WTC11 (cell line): ENCODE measurements at regions not wholly inside any gene's neighbourhood (a gene's known extent, or its start where the extent isn't known, plus 50 kb on each side); places are given as distances from the start of the nearest gene placed in this dataset.

Experiments used
- ATAC-seq: fragments of 200-7000 bp; cut with Tn5 transposase; 2 replicates; pipeline ENCODE4 v1.10.0; 2021; ENCODE audit warnings: mild to moderate bottlenecking, moderate library complexity
- CTCF ChIA-PET: fragments of 300-600 bp; sonication (Branson Sonifier 250); formaldehyde crosslinking; loops from one replicate; lab custom pipeline; 2021; ENCODE audit warnings: antibody characterized with exemption; lab: Charles Lee
- POLR2A ChIA-PET: fragments of 350-600 bp; sonication (Branson Sonifier 250); formaldehyde crosslinking; loops from one replicate; lab custom pipeline; 2021; ENCODE audit warnings: antibody characterized with exemption; lab: Charles Lee
- DNase-seq: peaks from one replicate; pipeline ENCODE4 v3.0.0; 2021; ENCODE audit warnings: low spot score
- H3K27ac Mint-ChIP-seq: 2 replicates; pipeline ENCODE4 v1.8.0; 2021; ENCODE audit warnings: mixed read lengths
- H3K27me3 Mint-ChIP-seq: 2 replicates; pipeline ENCODE4 v1.8.0; 2021; ENCODE audit warnings: low read depth, mild to moderate bottlenecking, moderate library complexity, mixed read lengths
- H3K36me3 Mint-ChIP-seq: 2 replicates; pipeline ENCODE4 v1.8.0; 2021; ENCODE audit warnings: mixed read lengths
- H3K4me1 Mint-ChIP-seq: 2 replicates; pipeline ENCODE4 v1.8.0; 2022; ENCODE audit warnings: mixed read lengths
- H3K4me3 Mint-ChIP-seq: 2 replicates; pipeline ENCODE4 v1.8.0; 2021; ENCODE audit warnings: mild to moderate bottlenecking, moderate library complexity, mixed read lengths
- H3K9me3 Mint-ChIP-seq: 2 replicates; pipeline ENCODE4 v1.8.0; 2021; ENCODE audit warnings: mixed read lengths
- ATF2 ChIP-seq: sonication (generic); formaldehyde crosslinking; IDR thresholded peaks from 2 replicates; pipeline ENCODE4 v1.8.1; 2022; ENCODE audit warnings: low read depth, missing genetic modification reagents, borderline replicate concordance
- CDX4 ChIP-seq: fragments of 250-450 bp; sonication (Bioruptor Pico); IDR thresholded peaks from 2 replicates; pipeline ENCODE4 v1.9.0; 2021; ENCODE audit warnings: moderate library complexity, mild to moderate bottlenecking, inconsistent platforms, borderline replicate concordance
- FOXP1 ChIP-seq: sonication (generic); formaldehyde crosslinking; IDR thresholded peaks from 2 replicates; pipeline ENCODE4 v1.8.0; 2022; ENCODE audit warnings: missing genetic modification reagents, mild to moderate bottlenecking, moderate library complexity, borderline replicate concordance
- GTF2I ChIP-seq: fragments of 250-450 bp; sonication (Bioruptor Pico); conservative IDR thresholded peaks from 2 replicates; pipeline ENCODE4 v1.4.0; 2021; ENCODE audit warnings: mild to moderate bottlenecking
- IRF1 ChIP-seq: sonication (generic); formaldehyde crosslinking; IDR thresholded peaks from 2 replicates; pipeline ENCODE4 v1.8.0; 2023; ENCODE audit warnings: missing genetic modification reagents
- IRF2 ChIP-seq: sonication (generic); formaldehyde crosslinking; IDR thresholded peaks from 2 replicates; pipeline ENCODE4 v1.8.0; 2022; ENCODE audit warnings: low read depth, missing genetic modification reagents, borderline replicate concordance
- JUN ChIP-seq: sonication (generic); formaldehyde crosslinking; IDR thresholded peaks from 2 replicates; pipeline ENCODE4 v1.8.0; 2023; ENCODE audit warnings: mild to moderate bottlenecking, missing genetic modification reagents
- KAT7 ChIP-seq: sonication (generic); formaldehyde crosslinking; IDR thresholded peaks from 2 replicates; pipeline ENCODE4 v1.8.1; 2023; ENCODE audit warnings: missing genetic modification reagents, mild to moderate bottlenecking, borderline replicate concordance
- PREB ChIP-seq: sonication (generic); formaldehyde crosslinking; IDR thresholded peaks from 2 replicates; pipeline ENCODE4 v1.8.1; 2022; ENCODE audit warnings: mild to moderate bottlenecking, missing genetic modification reagents, moderate library complexity, borderline replicate concordance
- PRRX2 ChIP-seq: fragments of 250-450 bp; sonication (Bioruptor Pico); IDR thresholded peaks from 2 replicates; pipeline ENCODE4 v1.8.0; 2021; ENCODE audit warnings: mild to moderate bottlenecking
- RELA ChIP-seq: sonication (generic); formaldehyde crosslinking; IDR thresholded peaks from 2 replicates; pipeline ENCODE4 v1.8.1; 2022; ENCODE audit warnings: missing genetic modification reagents, mild to moderate bottlenecking, borderline replicate concordance
- SMAD3 ChIP-seq: sonication (generic); formaldehyde crosslinking; IDR thresholded peaks from 2 replicates; pipeline ENCODE4 v1.8.0; 2022; ENCODE audit warnings: missing genetic modification reagents, mild to moderate bottlenecking, borderline replicate concordance
- USF2 ChIP-seq: sonication (generic); formaldehyde crosslinking; IDR thresholded peaks from 2 replicates; pipeline ENCODE4 v1.8.1; 2023; ENCODE audit warnings: mild to moderate bottlenecking, missing genetic modification reagents, moderate library complexity
- ZMAT4 ChIP-seq: fragments of 250-450 bp; sonication (Bioruptor Pico); IDR thresholded peaks from 2 replicates; pipeline ENCODE4 v1.9.0; 2021; ENCODE audit warnings: mild to moderate bottlenecking
- ZNF121 ChIP-seq: sonication (generic); formaldehyde crosslinking; IDR thresholded peaks from 2 replicates; pipeline ENCODE4 v1.8.0; 2023; ENCODE audit warnings: missing genetic modification reagents
- ZNF281 ChIP-seq: sonication (generic); formaldehyde crosslinking; IDR thresholded peaks from 2 replicates; pipeline ENCODE4 v1.8.0; 2023; ENCODE audit warnings: mild to moderate bottlenecking, missing genetic modification reagents
- ZSCAN18 ChIP-seq: fragments of 250-450 bp; sonication (Bioruptor Pico); IDR thresholded peaks from 2 replicates; pipeline ENCODE4 v2.1.2; 2022; ENCODE audit warnings: mild to moderate bottlenecking, moderate library complexity
- TF ChIP-seq, protein P1 (sequence below): fragments of 250-450 bp; sonication (Bioruptor Pico); conservative IDR thresholded peaks from 2 replicates; pipeline ENCODE4 v1.9.0; 2021; ENCODE audit warnings: mild to moderate bottlenecking
- TF ChIP-seq, protein P2 (sequence below): sonication (generic); formaldehyde crosslinking; IDR thresholded peaks from 2 replicates; pipeline ENCODE4 v1.8.1; 2023; ENCODE audit warnings: mild to moderate bottlenecking, missing genetic modification reagents

DNA sequence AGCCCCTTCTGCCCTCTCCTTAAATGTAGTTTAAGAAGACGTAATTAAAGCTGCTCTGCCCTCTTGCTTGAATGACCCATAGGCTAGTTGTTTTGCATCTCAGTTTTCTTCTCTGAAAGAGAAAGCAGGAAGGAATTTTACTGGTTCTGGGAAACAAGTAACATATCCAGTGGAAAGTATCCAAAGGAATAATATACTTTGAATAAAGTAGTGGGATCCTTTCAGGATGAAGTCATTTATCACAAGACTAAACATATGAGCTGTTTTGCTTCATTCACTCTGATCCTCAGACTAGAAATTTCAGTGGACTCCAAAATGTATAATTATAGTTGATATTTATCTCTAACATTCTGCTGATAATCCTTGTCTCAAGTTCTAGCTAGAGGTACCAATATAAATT is 1297.6 kb upstream of the GOT2 start (continued):
- TF ChIP-seq PREB (CRISPR knock-in tag) (no peak), ZNF121 (CRISPR knock-in tag) (no peak), ZNF281 (CRISPR knock-in tag) (no peak), PRRX2 (CRISPR knock-in tag) (no peak), USF2 (CRISPR knock-in tag) (no peak), GTF2I (CRISPR knock-in tag) (no peak)
- TF ChIP-seq, protein P1, sequence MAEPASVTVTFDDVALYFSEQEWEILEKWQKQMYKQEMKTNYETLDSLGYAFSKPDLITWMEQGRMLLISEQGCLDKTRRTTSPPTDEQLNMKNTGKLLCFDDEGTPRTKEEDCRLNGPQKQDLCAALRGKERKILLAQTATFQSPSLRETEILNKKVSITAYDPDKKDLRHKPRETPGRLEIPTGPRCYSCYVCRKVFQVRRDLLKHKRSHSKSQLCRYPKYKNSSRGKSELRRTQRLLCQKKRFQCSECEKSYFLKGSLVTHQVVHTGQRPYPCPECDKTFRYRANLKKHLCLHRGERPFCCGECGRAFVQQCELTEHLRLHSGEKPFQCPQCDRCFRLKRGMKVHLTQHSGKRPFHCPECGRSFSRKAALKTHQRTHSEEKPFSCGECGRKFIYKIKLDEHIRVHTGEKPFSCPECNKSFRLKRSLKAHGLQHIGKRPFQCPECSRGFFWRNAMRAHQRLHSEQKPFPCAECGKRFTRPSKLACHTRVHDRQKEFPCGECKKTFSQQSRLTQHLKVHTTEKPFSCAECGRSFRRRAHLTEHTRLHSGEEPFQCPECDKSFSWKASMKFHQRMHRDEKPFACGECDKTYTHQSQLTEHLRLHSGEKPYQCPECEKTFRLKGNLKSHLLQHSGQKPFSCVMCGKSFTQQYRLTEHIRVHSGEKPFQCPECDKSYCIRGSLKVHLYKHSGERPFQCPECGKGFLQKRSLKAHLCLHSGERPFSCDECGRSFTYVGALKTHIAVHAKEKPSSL (CRISPR knock-in tag) = no peak

DNA sequence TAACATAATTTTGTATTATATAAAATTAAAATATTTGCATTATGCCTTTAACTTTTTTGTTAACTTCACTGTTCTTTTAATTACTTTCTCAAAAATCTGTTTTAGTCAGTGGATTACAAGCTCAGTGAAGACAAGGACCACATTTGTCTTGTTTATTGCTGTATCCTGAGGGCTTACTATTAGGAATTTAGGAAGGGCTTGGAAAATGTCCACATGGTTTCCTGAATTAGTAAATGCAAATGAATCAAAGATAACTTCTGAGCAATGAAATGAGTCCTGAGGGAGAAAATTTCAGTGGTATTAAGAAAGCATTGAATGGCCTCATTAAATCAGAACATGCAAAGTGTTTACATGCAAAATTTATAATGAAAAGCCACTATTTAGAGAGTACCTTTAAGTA is 1293.2 kb upstream of the GOT2 start:
- ATAC-seq (no peak), DNase-seq (no peak)
- no peaks in the 10 kb centered on the region for H3K36me3 Mint-ChIP-seq
- no peaks in the 10 kb centered on the region; the same call in 1 of the 2 replicates for H3K4me1 Mint-ChIP-seq
- H3K27me3 Mint-ChIP-seq = no peaks in the 10 kb centered on the region
- no peak overlapping the region for H3K27ac Mint-ChIP-seq
- POLR2A ChIA-PET = no interaction called here
- CTCF ChIA-PET = no interaction called here
- H3K4me3 Mint-ChIP-seq = no peak overlapping the region
- H3K9me3 Mint-ChIP-seq = peaks cover 5% of the 10 kb centered on the region
- TF ChIP-seq IRF2 (CRISPR knock-in tag) (no peak), SMAD3 (CRISPR knock-in tag) (no peak), USF2 (CRISPR knock-in tag) (no peak), ZMAT4 (CRISPR knock-in tag) (no peak), FOXP1 (CRISPR knock-in tag) (no peak), ZSCAN18 (CRISPR knock-in tag) (no peak), RELA (CRISPR knock-in tag) (no peak), KAT7 (CRISPR knock-in tag) (no peak), JUN (no peak), ATF2 (CRISPR knock-in tag) (no peak), IRF1 (CRISPR knock-in tag) (no peak), CDX4 (CRISPR knock-in tag) (no peak)
- TF ChIP-seq, protein P2, sequence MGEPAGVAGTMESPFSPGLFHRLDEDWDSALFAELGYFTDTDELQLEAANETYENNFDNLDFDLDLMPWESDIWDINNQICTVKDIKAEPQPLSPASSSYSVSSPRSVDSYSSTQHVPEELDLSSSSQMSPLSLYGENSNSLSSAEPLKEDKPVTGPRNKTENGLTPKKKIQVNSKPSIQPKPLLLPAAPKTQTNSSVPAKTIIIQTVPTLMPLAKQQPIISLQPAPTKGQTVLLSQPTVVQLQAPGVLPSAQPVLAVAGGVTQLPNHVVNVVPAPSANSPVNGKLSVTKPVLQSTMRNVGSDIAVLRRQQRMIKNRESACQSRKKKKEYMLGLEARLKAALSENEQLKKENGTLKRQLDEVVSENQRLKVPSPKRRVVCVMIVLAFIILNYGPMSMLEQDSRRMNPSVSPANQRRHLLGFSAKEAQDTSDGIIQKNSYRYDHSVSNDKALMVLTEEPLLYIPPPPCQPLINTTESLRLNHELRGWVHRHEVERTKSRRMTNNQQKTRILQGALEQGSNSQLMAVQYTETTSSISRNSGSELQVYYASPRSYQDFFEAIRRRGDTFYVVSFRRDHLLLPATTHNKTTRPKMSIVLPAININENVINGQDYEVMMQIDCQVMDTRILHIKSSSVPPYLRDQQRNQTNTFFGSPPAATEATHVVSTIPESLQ = no peak
